ENCODE measurements at regions not wholly inside any gene's neighbourhood (a gene's known extent, or its start where the extent isn't known, plus 50 kb on each side); places are given as distances from the start of the nearest gene placed in this dataset.

DNA sequence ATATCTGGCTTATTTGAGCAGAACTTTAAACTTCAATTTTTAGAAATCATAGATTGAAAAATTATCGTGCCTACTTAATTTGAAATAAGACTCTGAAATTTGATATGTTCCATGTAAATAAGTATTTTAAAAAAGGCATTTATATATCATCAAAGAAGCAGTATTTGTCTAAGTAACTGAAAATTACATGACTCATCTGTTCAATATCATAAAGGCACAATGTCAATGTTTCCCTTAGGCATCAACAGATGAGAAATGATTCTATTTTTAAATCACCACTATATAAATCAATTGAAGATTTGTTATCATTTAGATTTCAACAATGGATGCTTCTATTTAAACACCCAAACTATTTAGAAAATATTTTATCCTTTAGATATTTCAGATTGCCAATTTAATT lies 142.9 kb upstream of the POU5F2 start:
- TF ChIP-seq POLR2A (IDR thresholded peaks at IDR 0.05; ENCODE audit: low read length), result no peak
- no peak for TF ChIP-seq GATA1 (IDR thresholded peaks at IDR 0.05; ENCODE audit: low read depth, low read length)
